Epithelial cell of esophagus (primary cell): ENCODE measurements at regions not wholly inside any gene's neighbourhood (a gene's known extent, or its start where the extent isn't known, plus 50 kb on each side); places are given as distances from the start of the nearest gene placed in this dataset.
"Not testable (repeated sequence)": the region's sequence is repeated elsewhere in the genome, so short reads cannot be mapped to it uniquely, and the experiment has no call there.

Experiments
- DNase-seq: peaks from one replicate; pipeline ENCODE4 v3.0.0; 2010; ENCODE audit warnings: low read depth
- H3K4me3 ChIP-seq: 2 replicates; pipeline ENCODE4 v1.5.1; 2011; ENCODE audit warnings: mild to moderate bottlenecking, low read length, control low read depth
- TF ChIP-seq, protein P1 (sequence below): IDR thresholded peaks from 2 replicates; pipeline ENCODE4 v1.5.1; 2011; ENCODE audit warnings: low read depth, mild to moderate bottlenecking, low read length, control low read depth, inconsistent platforms; ENCODE audit not compliant: insufficient read depth; ENCODE audit errors: missing control alignments

DNA sequence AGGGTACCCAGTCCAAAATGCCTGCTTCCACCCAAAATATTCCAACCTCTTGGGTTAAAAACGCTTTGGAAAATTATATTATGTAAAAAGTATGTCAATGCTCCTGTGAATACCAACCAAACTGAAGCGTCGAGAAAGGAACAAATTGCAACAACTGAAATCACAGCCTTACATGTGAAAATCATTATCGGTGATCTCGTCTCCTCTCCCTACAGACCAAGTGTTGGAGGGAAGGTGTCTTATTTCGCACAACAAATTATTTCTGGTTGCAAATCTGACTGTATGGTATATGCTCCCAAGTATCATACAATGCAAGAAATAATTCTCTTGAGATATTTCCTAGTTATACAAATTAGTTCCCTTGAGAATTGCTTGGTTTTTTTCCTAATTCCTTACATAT is 89.3 kb upstream of the CDYL2 start:
- no peak overlapping the region for H3K4me3 ChIP-seq
- no peak for DNase-seq
- TF ChIP-seq, protein P1, sequence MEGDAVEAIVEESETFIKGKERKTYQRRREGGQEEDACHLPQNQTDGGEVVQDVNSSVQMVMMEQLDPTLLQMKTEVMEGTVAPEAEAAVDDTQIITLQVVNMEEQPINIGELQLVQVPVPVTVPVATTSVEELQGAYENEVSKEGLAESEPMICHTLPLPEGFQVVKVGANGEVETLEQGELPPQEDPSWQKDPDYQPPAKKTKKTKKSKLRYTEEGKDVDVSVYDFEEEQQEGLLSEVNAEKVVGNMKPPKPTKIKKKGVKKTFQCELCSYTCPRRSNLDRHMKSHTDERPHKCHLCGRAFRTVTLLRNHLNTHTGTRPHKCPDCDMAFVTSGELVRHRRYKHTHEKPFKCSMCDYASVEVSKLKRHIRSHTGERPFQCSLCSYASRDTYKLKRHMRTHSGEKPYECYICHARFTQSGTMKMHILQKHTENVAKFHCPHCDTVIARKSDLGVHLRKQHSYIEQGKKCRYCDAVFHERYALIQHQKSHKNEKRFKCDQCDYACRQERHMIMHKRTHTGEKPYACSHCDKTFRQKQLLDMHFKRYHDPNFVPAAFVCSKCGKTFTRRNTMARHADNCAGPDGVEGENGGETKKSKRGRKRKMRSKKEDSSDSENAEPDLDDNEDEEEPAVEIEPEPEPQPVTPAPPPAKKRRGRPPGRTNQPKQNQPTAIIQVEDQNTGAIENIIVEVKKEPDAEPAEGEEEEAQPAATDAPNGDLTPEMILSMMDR: no peak

- DNase-seq, H3K4me3 ChIP-seq: not testable (repeated sequence)
Measured at GRCh38 chr16:80892395-80892794, 88.0 kb upstream of the CDYL2 start.

GRCh38 chr16:80889779-80890359 is 85.5 kb upstream of the CDYL2 start:
- DNase-seq: no peak
- TF ChIP-seq, protein P1: no peak
- no peak overlapping the region for H3K4me3 ChIP-seq

GRCh38 chr16:80887062-80887461 is 82.7 kb upstream of the CDYL2 start:
- H3K4me3 ChIP-seq: no peak overlapping the region
- DNase-seq: no peak
- TF ChIP-seq, protein P1: no peak

- TF ChIP-seq, protein P1: no peak
- DNase-seq: no peak
- H3K4me3 ChIP-seq: no peak overlapping the region
Measured at GRCh38 chr16:80883816-80884215, 79.4 kb upstream of the CDYL2 start.

- TF ChIP-seq, protein P1: no peak
- no peak overlapping the region for H3K4me3 ChIP-seq
- no peak for DNase-seq
Measured at GRCh38 chr16:80883159-80883642, 78.8 kb upstream of the CDYL2 start.

DNA sequence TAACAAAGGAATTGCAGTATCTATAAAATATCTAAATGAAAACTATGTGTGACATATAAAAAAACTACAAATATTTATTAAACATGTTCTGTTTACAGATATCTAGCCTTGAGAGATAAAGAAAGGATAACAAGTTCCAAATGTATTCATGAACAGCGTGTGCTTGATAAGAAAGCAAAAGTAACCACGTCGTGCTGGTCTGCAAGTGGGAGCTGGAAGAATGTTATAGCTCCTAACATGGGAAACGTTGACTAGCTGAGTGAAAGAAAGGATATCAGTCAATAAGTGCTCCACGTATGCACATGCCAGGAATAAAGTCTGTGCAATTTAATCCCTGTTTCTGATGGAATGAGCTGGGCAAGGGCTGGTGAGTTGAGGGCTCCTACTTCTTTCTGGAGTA is 71.2 kb upstream of the CDYL2 start:
- no peak for DNase-seq
- H3K4me3 ChIP-seq: no peak overlapping the region
- TF ChIP-seq, protein P1: no peak
